Neural cell (in vitro differentiated cells): ENCODE measurements at regions not wholly inside any gene's neighbourhood (a gene's known extent, or its start where the extent isn't known, plus 50 kb on each side); places are given as distances from the start of the nearest gene placed in this dataset.

ENCODE experiments used
- H2AFZ ChIP-seq: fragments of 200-600, 300-800 bp; sonication (generic), shearing (Covaris generic); 2 replicates; pipeline ENCODE4 v1.6.0; 2014; ENCODE audit warnings: low read depth, mild to moderate bottlenecking, antibody characterized with exemption, low read length, moderate library complexity
- H3F3A ChIP-seq: fragments of 200-600 bp; shearing (Covaris generic); 2 replicates; pipeline ENCODE4 v1.6.1; 2016; ENCODE audit warnings: mild to moderate bottlenecking, moderate library complexity, mixed read lengths, antibody characterized with exemption, low read length; ENCODE audit not compliant: insufficient read depth, poor library complexity, severe bottlenecking
- H3K27ac ChIP-seq: fragments of 200-600, 300-800 bp; sonication (generic), shearing (Covaris generic); 2 replicates; pipeline ENCODE4 v1.5.1; 2014; ENCODE audit warnings: mild to moderate bottlenecking, low read length, moderate library complexity
- H3K27me3 ChIP-seq: fragments of 300-800, 200-600 bp; sonication (generic), shearing (Covaris generic); 2 replicates; pipeline ENCODE4 v1.6.0; 2014; ENCODE audit warnings: mild to moderate bottlenecking, low read depth, low read length, moderate library complexity; ENCODE audit not compliant: insufficient read depth
- H3K36me3 ChIP-seq: fragments of 300-800, 200-600 bp; sonication (generic), shearing (Covaris generic); 2 replicates; pipeline ENCODE4 v1.5.1; 2014; ENCODE audit warnings: mild to moderate bottlenecking, antibody characterized with exemption, low read length, moderate library complexity; ENCODE audit not compliant: insufficient read depth
- H3K4me2 ChIP-seq: fragments of 300-800, 200-600 bp; sonication (generic), shearing (Covaris generic); 2 replicates; pipeline ENCODE4 v1.6.0; 2014; ENCODE audit warnings: mild to moderate bottlenecking, low read length
- H3K4me3 ChIP-seq: fragments of 300-800, 200-600 bp; sonication (generic), shearing (Covaris generic); 2 replicates; pipeline ENCODE4 v1.5.1; 2014; ENCODE audit warnings: mild to moderate bottlenecking, low read length, moderate library complexity
- H3K79me2 ChIP-seq: fragments of 200-600 bp; shearing (Covaris generic); replicated peaks from 2 replicates; pipeline ENCODE4 v1.6.0; 2014; ENCODE audit warnings: mild to moderate bottlenecking, low read length, moderate library complexity; ENCODE audit not compliant: insufficient read depth
- H3K9ac ChIP-seq: fragments of 300-800, 200-600 bp; sonication (generic), shearing (Covaris generic); 2 replicates; pipeline ENCODE4 v1.6.1; 2016; ENCODE audit warnings: mild to moderate bottlenecking, low read length, mixed read lengths
- H3K9me2 ChIP-seq: fragments of 200-600 bp; shearing (Covaris generic); 2 replicates; pipeline ENCODE4 v1.6.1; 2016; ENCODE audit warnings: mild to moderate bottlenecking, low read length, mixed read lengths; ENCODE audit not compliant: insufficient read depth
- H3K9me3 ChIP-seq: fragments of 200-600, 300-800 bp; sonication (generic), shearing (Covaris generic); 2 replicates; pipeline ENCODE4 v1.6.1; 2016; ENCODE audit warnings: mild to moderate bottlenecking, mixed run types, low read length, moderate library complexity, mixed read lengths
- H4K20me1 ChIP-seq: fragments of 200-600 bp; shearing (Covaris generic); 2 replicates; pipeline ENCODE4 v1.6.1; 2016; ENCODE audit warnings: mild to moderate bottlenecking, mixed run types; ENCODE audit not compliant: insufficient read depth
- EP300 ChIP-seq: fragments of 450-650 bp; conservative IDR thresholded peaks from 2 replicates; pipeline ENCODE4 v1.6.1; 2014; ENCODE audit warnings: antibody characterized with exemption, mild to moderate bottlenecking, moderate library complexity; ENCODE audit not compliant: poor library complexity, severe bottlenecking
- EZH2 ChIP-seq: fragments of 200-600, 300-800 bp; shearing (Covaris generic), sonication (generic); IDR thresholded peaks from 2 replicates; pipeline ENCODE4 v1.6.1; 2014; ENCODE audit warnings: antibody characterized with exemption, low read length, borderline replicate concordance, mild to moderate bottlenecking; ENCODE audit not compliant: insufficient read depth, poor library complexity, severe bottlenecking
- POLR2AphosphoS5 ChIP-seq: IDR thresholded peaks from 2 replicates; pipeline ENCODE4 v1.6.1; 2012
- RAD21 ChIP-seq: fragments of 450-650 bp; conservative IDR thresholded peaks from 2 replicates; pipeline ENCODE4 v1.6.1; 2014; ENCODE audit warnings: antibody characterized with exemption, mild to moderate bottlenecking, moderate library complexity
- REST ChIP-seq: IDR thresholded peaks from 2 replicates; pipeline ENCODE4 v1.6.1; 2012; ENCODE audit warnings: borderline replicate concordance
- SMC3 ChIP-seq: fragments of 450-650 bp; conservative IDR thresholded peaks from 2 replicates; pipeline ENCODE4 v1.6.1; 2014; ENCODE audit warnings: antibody characterized with exemption, mild to moderate bottlenecking, moderate library complexity; ENCODE audit not compliant: poor library complexity
- small RNA-seq, 3 experiments: library from RNA; depleted of rRNA; stranded (forward); fragments of <200 nt; gene quantifications; one replicate each; pipeline ENCODE3, GENCODE V24; 2012

DNA sequence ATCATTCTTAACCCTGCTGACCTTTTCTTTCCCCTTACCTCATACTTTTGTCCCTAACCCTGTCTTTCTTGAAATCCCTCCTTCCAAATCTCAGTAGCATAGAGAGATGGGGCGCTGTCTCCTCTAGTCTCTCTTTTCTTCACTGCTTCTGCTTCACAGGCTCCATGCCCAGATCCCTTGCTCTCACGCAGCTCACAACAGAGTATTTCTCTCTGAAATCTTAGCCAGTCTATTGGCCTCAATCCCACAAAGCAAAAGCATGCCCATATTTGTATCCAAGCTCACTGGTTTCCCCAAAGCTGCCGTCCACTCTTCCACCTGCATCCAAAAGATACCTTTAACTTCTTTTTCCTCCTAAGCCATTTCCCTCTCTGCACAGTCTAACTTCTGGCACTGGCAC, 526.8 kb downstream of the PLXDC2 start:
- H3K9me3 ChIP-seq: no peaks in the 10 kb centered on the region
- no peak overlapping the region for H3K27ac ChIP-seq
- no peak overlapping the region for H3K4me2 ChIP-seq
- no peaks in the 10 kb centered on the region for H3F3A ChIP-seq
- H3K36me3 ChIP-seq: no peaks in the 10 kb centered on the region
- no peak overlapping the region for H2AFZ ChIP-seq
- H4K20me1 ChIP-seq: no peaks in the 10 kb centered on the region
- no peak overlapping the region for H3K4me3 ChIP-seq
- H3K9me2 ChIP-seq: no peaks in the 10 kb centered on the region
- no peak overlapping the region for H3K9ac ChIP-seq
- no peaks in the 10 kb centered on the region for H3K27me3 ChIP-seq
- H3K79me2 ChIP-seq: no peaks in the 10 kb centered on the region
- TF ChIP-seq POLR2AphosphoS5 (no peak), SMC3 (no peak), RAD21 (no peak), EZH2 (no peak), EP300 (no peak), REST (no peak)

Small RNAs in the stretch of these regions (small RNA-seq; reads per million reads assigned to genes)
- 0 reads per million in 3 experiments for gene AL590032.1
- 0 reads per million in 3 experiments for gene MIR4675
